SHP77 treated with DMSO at 0.1 percent for 48 hours (cell line): ENCODE measurements at regions not wholly inside any gene's neighbourhood (a gene's known extent, or its start where the extent isn't known, plus 50 kb on each side); places are given as distances from the start of the nearest gene placed in this dataset.

Experiments used
- DNase-seq: peaks from one replicate; lab custom pipeline; 2025; lab: John Stamatoyannopoulos, UW

- peak; percentile 22 for DNase-seq
Measured at GRCh38 chr2:221103930-221104329, 468.2 kb downstream of the EPHA4 start.

- peak; percentile 81 for DNase-seq
Measured at GRCh38 chr2:221104361-221104811, 467.7 kb downstream of the EPHA4 start.

GRCh38 chr2:221106241-221106640, 465.9 kb downstream of the EPHA4 start:
- DNase-seq: no peak

GRCh38 chr2:221107424-221107823, 464.7 kb downstream of the EPHA4 start:
- no peak for DNase-seq

- DNase-seq: no peak
Measured at GRCh38 chr2:221109552-221109951, 462.6 kb downstream of the EPHA4 start.

- DNase-seq: no peak
Measured at GRCh38 chr2:221111739-221112138, 460.4 kb downstream of the EPHA4 start.

GRCh38 chr2:221112744-221113143, 459.4 kb downstream of the EPHA4 start:
- DNase-seq: no peak

GRCh38 chr2:221115944-221116343, 456.2 kb downstream of the EPHA4 start:
- DNase-seq: no peak

GRCh38 chr2:221120643-221121042, 451.5 kb downstream of the EPHA4 start:
- DNase-seq: no peak

GRCh38 chr2:221123396-221123795, 448.7 kb downstream of the EPHA4 start:
- no peak for DNase-seq

GRCh38 chr2:221124532-221125240, 447.4 kb downstream of the EPHA4 start:
- no peak for DNase-seq

- no peak for DNase-seq
Measured at GRCh38 chr2:221125691-221126090, 446.4 kb downstream of the EPHA4 start.

- DNase-seq: no peak
Measured at GRCh38 chr2:221129657-221130056, 442.4 kb downstream of the EPHA4 start.

- no peak for DNase-seq
Measured at GRCh38 chr2:221130431-221130830, 441.7 kb downstream of the EPHA4 start.

- DNase-seq: no peak
Measured at GRCh38 chr2:221133941-221134340, 438.2 kb downstream of the EPHA4 start.

- no peak for DNase-seq
Measured at GRCh38 chr2:221134718-221135117, 437.4 kb downstream of the EPHA4 start.

GRCh38 chr2:221135699-221136098, 436.4 kb downstream of the EPHA4 start:
- no peak for DNase-seq

- no peak for DNase-seq
Measured at GRCh38 chr2:221137385-221137784, 434.7 kb downstream of the EPHA4 start.

GRCh38 chr2:221142341-221142740, 429.8 kb downstream of the EPHA4 start:
- no peak for DNase-seq

- DNase-seq: no peak
Measured at GRCh38 chr2:221143231-221143630, 428.9 kb downstream of the EPHA4 start.

GRCh38 chr2:221144909-221145308, 427.2 kb downstream of the EPHA4 start:
- no peak for DNase-seq

GRCh38 chr2:221145396-221145795, 426.7 kb downstream of the EPHA4 start:
- DNase-seq: no peak

- DNase-seq: no peak
Measured at GRCh38 chr2:221153226-221153625, 418.9 kb downstream of the EPHA4 start.

- no peak for DNase-seq
Measured at GRCh38 chr2:221154176-221154575, 417.9 kb downstream of the EPHA4 start.
